MCF 10A (cell line): ENCODE measurements at regions not wholly inside any gene's neighbourhood (a gene's known extent, or its start where the extent isn't known, plus 50 kb on each side); places are given as distances from the start of the nearest gene placed in this dataset.
"Not testable (repeated sequence)": the region's sequence is repeated elsewhere in the genome, so short reads cannot be mapped to it uniquely, and the experiment has no call there.

Experiments used
- BruUV-seq: library from RNA; stranded (reverse); fragments of 400-500 nt; replicated peaks from 2 replicates; lab custom pipeline; 2021; lab: Mats Ljungman, UMichigan
- CTCF ChIA-PET: fragments of 300-600 bp; sonication (Branson Sonifier 250); formaldehyde crosslinking; extraction: SDS; loops from one replicate; lab custom pipeline; 2021; ENCODE audit warnings: antibody characterized with exemption, inconsistent platforms; lab: Yijun Ruan, JAX
- POLR2A ChIA-PET: fragments of 300-600, 350-650 bp; sonication (Branson Sonifier 250); formaldehyde crosslinking; extraction: SDS; loops from one replicate; lab custom pipeline; 2020; ENCODE audit warnings: antibody characterized with exemption, inconsistent platforms; lab: Yijun Ruan, JAX
- DNase-seq: peaks from one replicate; pipeline ENCODE4 v3.0.0-alpha.2; 2018; ENCODE audit not compliant: unreplicated experiment
- H3K27ac Mint-ChIP-seq: one replicate; pipeline ENCODE4 v1.8.0; 2022; ENCODE audit warnings: mild to moderate bottlenecking, low read depth, mixed read lengths; ENCODE audit not compliant: unreplicated experiment
- H3K27me3 Mint-ChIP-seq: one replicate; pipeline ENCODE4 v1.8.0; 2022; ENCODE audit warnings: mixed read lengths; ENCODE audit not compliant: insufficient read depth, unreplicated experiment
- H3K36me3 Mint-ChIP-seq: one replicate; pipeline ENCODE4 v1.8.0; 2022; ENCODE audit warnings: mild to moderate bottlenecking, moderate library complexity, mixed read lengths; ENCODE audit not compliant: insufficient read depth, unreplicated experiment
- H3K4me1 Mint-ChIP-seq: one replicate; pipeline ENCODE4 v1.8.0; 2022; ENCODE audit warnings: mixed read lengths; ENCODE audit not compliant: insufficient read depth, unreplicated experiment
- H3K4me3 Mint-ChIP-seq: one replicate; pipeline ENCODE4 v1.8.0; 2022; ENCODE audit warnings: mild to moderate bottlenecking, moderate library complexity, mixed read lengths; ENCODE audit not compliant: unreplicated experiment
- H3K9me3 Mint-ChIP-seq: one replicate; pipeline ENCODE4 v1.8.0; 2022; ENCODE audit warnings: mixed read lengths; ENCODE audit not compliant: unreplicated experiment
- CTCF ChIP-seq: fragments of 200-600 bp; IDR thresholded peaks from one replicate; pipeline ENCODE4 v1.8.0; 2022; ENCODE audit warnings: antibody characterized with exemption, mild to moderate bottlenecking; ENCODE audit not compliant: unreplicated experiment
- intact Hi-C: fragments of 100-400 bp; cut with micrococcal nuclease; formaldehyde crosslinking; loops from 2 replicates; pipeline ENCODE4 v1.14.1; 2022

- Mint-ChIP-seq H3K27me3 (no peaks in the 10 kb centered on the region), H3K4me3 (no peak overlapping the region), H3K9me3 (no peaks in the 10 kb centered on the region), H3K36me3 (no peaks in the 10 kb centered on the region), H3K27ac (no peak overlapping the region), H3K4me1 (peaks cover 30% of the 10 kb centered on the region)
- ChIA-PET CTCF (interaction anchor here (0.6 kb wide), 1 partner anchor 134 kb away, joined by 3 read pairs; no protein-coding TSS in a partner anchor), POLR2A (interaction anchor here (0.6 kb wide), 1 partner anchor 301 kb away, joined by 3 read pairs; no protein-coding TSS in a partner anchor)
- TF ChIP-seq CTCF = no peak
- intact Hi-C loops = no loop called here
- no peak for DNase-seq
- BruUV-seq = no TSS peak
Observed at GRCh38 chr12:75854681-75855309, 176.8 kb downstream of the PHLDA1 start.

- H3K27me3 Mint-ChIP-seq, H3K36me3 Mint-ChIP-seq, DNase-seq, POLR2A ChIA-PET, H3K27ac Mint-ChIP-seq, H3K4me3 Mint-ChIP-seq, H3K9me3 Mint-ChIP-seq, BruUV-seq, intact Hi-C loops: not testable (repeated sequence)
- CTCF ChIA-PET = interaction anchor here (0.6 kb wide), 1 partner anchor 79 kb away, joined by 3 read pairs; no protein-coding TSS in a partner anchor
- peaks cover 25% of the 10 kb centered on the region for H3K4me1 Mint-ChIP-seq
Observed at GRCh38 chr12:75854137-75854536, 177.4 kb downstream of the PHLDA1 start.

- Mint-ChIP-seq H3K36me3 (no peaks in the 10 kb centered on the region), H3K4me1 (peaks cover 25% of the 10 kb centered on the region), H3K27ac (no peak overlapping the region), H3K27me3 (no peaks in the 10 kb centered on the region), H3K4me3 (no peak overlapping the region), H3K9me3 (no peaks in the 10 kb centered on the region)
- no peak for DNase-seq
- BruUV-seq = no TSS peak
- ChIA-PET POLR2A (no interaction called here), CTCF (interaction anchor here (0.6 kb wide), 1 partner anchor 79 kb away, joined by 3 read pairs; no protein-coding TSS in a partner anchor)
- no peak for TF ChIP-seq CTCF
- intact Hi-C loops = no loop called here
Observed at GRCh38 chr12:75853626-75854025, 177.9 kb downstream of the PHLDA1 start.

- H3K27me3 Mint-ChIP-seq = no peaks in the 10 kb centered on the region
- intact Hi-C loops = no loop called here
- ChIA-PET POLR2A (no interaction called here), CTCF (interaction anchor here (0.6 to 1.3 kb wide), 2 partner anchors 11 to 228 kb away, joined by 3 to 5 read pairs; no protein-coding TSS in a partner anchor)
- no peak for TF ChIP-seq CTCF
- no peak overlapping the region for H3K4me3 Mint-ChIP-seq
- H3K27ac Mint-ChIP-seq = no peak overlapping the region
- peaks cover 25% of the 10 kb centered on the region for H3K4me1 Mint-ChIP-seq
- no peaks in the 10 kb centered on the region for H3K36me3 Mint-ChIP-seq
- DNase-seq = no peak
- no peaks in the 10 kb centered on the region for H3K9me3 Mint-ChIP-seq
- no TSS peak for BruUV-seq
Observed at GRCh38 chr12:75852956-75853355, 178.6 kb downstream of the PHLDA1 start.
